ENCODE measurements at regions not wholly inside any gene's neighbourhood (a gene's known extent, or its start where the extent isn't known, plus 50 kb on each side); places are given as distances from the start of the nearest gene placed in this dataset.

GRCh38 chr18:28820353-28820752, 643.4 kb upstream of the CDH2 start:
- no peak for TF ChIP-seq CTCF (IDR thresholded peaks at IDR 0.05)

- no peak for TF ChIP-seq CTCF (IDR thresholded peaks at IDR 0.05)
Measured at GRCh38 chr18:28816155-28816554, 639.2 kb upstream of the CDH2 start.

GRCh38 chr18:28814365-28814764, 637.4 kb upstream of the CDH2 start:
- TF ChIP-seq CTCF (IDR thresholded peaks at IDR 0.05), result no peak

GRCh38 chr18:28808373-28808772, 631.4 kb upstream of the CDH2 start:
- no peak for TF ChIP-seq CTCF (IDR thresholded peaks at IDR 0.05)

GRCh38 chr18:28805491-28805890, 628.6 kb upstream of the CDH2 start:
- TF ChIP-seq CTCF (IDR thresholded peaks at IDR 0.05), result no peak

- TF ChIP-seq CTCF (IDR thresholded peaks at IDR 0.05), result no peak
Measured at GRCh38 chr18:28804512-28805202, 627.7 kb upstream of the CDH2 start.

GRCh38 chr18:28802546-28802945, 625.6 kb upstream of the CDH2 start:
- TF ChIP-seq CTCF (IDR thresholded peaks at IDR 0.05), result no peak

GRCh38 chr18:28801876-28802275, 624.9 kb upstream of the CDH2 start:
- no peak for TF ChIP-seq CTCF (IDR thresholded peaks at IDR 0.05)
